Posterior vena cava (tissue), 2 donors: ENCODE measurements at regions not wholly inside any gene's neighbourhood (a gene's known extent, or its start where the extent isn't known, plus 50 kb on each side); places are given as distances from the start of the nearest gene placed in this dataset.

Experiments used
- DNase-seq: peaks from one replicate; pipeline ENCODE4 v3.0.0-alpha.2; 2020; ENCODE audit warnings: low spot score
- intact Hi-C, 2 donors: fragments of 100-400 bp; cut with DNase I; formaldehyde crosslinking; loops; one replicate each; pipeline versions ENCODE4 v1.14.1 to v1.14.2; 2022 to 2023
- donor health status: DM: yes; HTN: yes; CAD: no.
- donor health status: DM: yes; HTN: yes; CAD: no.

DNA sequence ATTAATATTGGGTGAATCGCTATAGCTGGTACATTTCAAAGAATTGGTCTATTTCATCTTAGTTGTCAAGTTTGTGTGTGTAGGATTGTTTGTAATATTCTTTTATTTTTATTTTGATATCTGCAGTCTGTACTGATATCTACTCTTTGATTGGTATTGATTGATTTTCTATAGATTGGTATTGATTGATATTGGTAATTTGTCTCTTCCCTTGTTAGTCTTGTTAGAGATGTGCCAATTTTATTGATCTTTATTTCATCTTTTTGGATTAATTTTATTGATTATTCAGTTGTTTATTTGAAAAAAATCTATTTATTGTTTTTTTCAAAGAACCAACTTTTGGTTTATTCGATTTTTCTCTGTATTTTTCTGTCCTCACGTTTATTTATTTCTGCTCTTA, 61.4 kb downstream of the TM2D3 start:
- no peak for DNase-seq
- intact Hi-C loops, result no loop called here

DNA sequence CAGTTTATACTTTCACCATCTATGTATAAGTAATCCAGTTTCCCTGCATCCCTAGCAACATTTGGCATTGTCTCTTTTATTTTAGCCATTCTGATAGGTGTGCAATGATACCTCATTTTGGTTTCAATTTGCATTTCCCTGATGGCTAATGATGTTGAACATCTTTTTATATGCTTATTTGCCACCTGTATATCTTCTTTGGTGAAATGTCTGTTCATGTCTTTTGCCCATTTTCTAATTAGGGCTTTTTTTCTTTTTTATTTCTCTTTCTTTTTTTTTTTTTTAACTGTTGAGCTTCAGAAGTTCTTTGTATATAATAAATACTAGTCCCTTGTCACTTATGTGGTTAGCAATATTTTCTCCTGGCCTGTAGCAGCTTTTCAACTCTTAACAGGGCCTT, 68.9 kb downstream of the TM2D3 start:
- DNase-seq, result no peak
- intact Hi-C loops, result no loop called here

DNA sequence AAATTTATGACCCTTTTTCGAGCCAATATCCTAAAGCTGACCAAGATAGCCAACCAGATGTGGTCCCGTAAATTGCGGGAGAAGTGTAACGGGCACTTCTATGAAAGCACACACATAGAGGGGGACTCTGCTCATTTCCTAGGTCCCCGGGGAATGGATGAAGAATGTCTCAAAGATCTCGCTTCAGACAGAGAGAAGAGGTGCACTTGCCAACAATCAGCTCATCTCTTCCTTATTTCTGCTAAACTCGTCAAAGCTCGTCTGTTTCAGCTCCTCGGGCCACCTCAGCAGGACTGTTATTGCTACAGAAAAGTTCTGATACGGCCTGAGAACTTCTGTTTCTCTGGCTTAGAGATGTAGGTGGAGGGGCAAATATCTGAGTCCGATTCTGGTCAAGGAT, 71.8 kb downstream of the TM2D3 start:
- intact Hi-C loops, result no loop called here
- DNase-seq, result no peak

DNA sequence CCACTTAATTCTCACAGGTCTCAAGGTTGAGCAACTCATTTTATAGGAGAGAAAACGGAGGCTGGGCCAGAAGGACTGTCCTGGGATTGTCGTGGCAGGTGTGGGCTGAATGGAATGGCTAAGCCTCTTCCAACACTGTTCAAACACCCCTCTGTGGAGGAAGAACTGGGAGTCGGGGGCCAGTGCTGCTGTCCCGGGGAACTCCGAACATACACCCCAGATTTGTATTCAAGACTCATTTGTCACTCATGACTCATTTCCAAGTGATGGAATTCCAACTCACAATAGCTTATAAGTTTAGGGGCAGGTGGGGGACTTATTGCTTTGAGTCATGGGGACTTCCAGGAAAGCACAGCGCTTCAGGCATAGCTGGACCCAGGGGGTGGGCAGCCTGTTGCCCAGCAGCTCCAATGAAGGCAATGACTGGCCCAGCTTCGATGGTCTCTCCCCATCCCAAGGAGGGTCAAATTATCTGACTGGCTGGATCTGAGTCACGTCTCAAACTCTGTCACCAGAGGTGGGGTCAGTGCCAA, 72.5 kb downstream of the TM2D3 start:
- no peak for DNase-seq
- intact Hi-C loops, result no loop called here

DNA sequence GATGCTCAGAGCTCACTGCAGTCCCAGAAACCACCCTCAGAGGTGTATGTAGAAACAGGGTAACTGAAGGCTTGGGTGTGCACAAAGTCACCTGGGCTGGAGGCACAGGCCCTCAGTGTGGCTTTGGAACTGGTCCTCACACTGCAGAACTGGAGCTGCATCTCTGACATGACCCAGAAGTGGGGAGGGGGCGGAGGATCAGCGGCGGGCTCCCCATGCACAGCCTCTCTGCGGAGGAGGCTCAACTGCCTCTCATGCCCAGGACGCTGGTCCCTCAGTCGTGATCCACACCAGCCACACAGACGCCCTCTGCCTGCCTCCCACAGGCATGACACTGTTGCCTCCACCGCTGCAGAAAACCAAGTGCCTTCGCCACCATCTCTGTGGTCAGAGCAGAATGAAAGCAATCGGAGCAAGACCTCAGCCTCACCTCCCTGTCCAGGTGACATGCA, 73.7 kb downstream of the TM2D3 start:
- intact Hi-C loops, result no loop called here
- no peak for DNase-seq

DNA sequence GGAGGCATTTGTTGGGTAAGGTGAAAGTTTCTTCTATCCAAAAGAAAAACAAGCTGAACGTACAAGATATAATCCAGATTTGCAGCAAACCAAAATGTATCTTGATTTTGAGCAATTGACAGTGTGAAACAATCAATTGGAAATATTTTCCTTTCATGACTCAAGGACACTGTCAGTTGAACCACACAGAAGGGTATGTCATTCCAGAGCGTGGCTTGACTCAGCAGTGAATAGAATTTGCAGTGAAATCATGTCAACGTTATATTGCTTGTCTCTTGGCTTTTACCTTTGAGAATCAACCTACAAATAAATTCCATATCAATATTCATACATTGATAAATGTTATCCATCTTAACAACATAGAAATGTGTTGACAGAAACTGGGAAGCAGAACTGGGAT, 78.2 kb downstream of the TM2D3 start:
- no peak for DNase-seq
- intact Hi-C loops, result no loop called here

DNA sequence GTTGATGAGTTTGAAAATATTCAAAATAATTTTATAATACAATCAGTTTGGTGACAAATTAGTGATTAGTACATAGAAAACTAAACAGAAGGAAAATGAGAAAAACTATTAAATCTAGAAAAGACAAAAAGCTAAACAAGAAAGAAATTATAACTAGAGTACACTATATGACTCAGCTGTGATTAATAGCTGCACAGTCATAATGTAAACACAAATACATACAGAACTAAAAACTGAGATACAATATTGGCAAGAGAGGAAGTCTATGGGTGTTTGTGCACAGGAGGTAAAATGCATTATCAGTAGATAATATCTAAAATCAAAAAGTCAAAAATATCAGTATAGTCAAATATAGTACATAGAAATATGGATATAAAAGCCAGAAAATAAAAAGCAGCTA, 80.7 kb upstream of the PCSK6 start:
- no peak for DNase-seq
- intact Hi-C loops, result no loop called here

DNA sequence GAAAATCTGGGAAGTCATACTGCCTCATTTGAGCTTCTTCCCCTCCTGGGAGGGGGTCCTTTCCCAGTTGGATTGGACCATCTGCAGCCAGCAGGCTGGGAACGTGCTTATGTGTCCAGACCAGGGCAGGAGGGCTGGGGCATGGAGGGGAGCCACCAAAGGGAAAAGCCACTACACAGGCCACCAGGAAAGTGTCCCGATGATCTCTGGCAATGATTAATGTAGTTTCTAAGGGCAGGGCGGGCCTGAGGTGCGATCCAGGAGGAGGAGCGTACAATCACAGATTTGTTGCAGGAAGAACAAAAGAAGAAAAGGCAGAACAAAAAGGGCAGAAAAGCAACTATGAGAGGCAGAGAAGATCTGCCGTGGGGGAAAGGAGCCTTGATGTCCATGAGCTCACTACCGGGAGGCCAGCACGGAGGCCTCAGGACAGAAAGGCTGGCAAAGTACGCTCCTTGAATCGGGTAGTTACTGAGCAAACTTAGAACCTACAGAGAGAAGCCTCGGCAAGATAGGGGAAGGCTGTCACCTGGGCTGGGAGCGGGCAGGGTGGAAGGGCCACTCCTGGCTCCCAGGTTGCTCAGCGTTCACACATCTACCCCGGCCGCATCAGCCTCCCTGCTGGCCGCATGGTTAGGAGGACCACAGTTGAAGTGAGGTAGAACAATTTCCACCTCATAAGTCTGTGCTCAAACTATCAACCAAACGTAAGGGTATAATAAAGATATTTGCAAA, 79.5 kb upstream of the PCSK6 start:
- no peak for DNase-seq
- intact Hi-C loops, result no loop called here

DNA sequence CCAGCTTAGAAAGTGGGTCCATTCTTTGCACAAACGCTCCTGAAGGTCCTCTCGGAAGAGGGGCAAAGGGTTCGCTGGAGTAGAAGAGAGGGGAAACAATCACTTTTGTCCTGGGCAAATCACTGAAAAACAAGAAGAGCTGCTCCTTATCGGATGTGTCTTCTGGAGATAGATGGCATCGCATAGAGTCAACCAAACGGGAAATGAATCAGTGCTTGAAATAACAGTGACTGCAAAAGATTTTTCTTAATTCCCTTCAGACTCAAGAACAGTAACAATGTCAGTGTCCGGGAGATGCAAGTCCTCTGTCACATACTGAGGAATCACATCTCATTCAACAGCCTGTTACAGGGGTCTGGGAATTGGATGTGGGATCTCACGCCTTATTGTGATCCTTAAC, 78.8 kb upstream of the PCSK6 start:
- intact Hi-C loops, result no loop called here
- DNase-seq, result no peak

DNA sequence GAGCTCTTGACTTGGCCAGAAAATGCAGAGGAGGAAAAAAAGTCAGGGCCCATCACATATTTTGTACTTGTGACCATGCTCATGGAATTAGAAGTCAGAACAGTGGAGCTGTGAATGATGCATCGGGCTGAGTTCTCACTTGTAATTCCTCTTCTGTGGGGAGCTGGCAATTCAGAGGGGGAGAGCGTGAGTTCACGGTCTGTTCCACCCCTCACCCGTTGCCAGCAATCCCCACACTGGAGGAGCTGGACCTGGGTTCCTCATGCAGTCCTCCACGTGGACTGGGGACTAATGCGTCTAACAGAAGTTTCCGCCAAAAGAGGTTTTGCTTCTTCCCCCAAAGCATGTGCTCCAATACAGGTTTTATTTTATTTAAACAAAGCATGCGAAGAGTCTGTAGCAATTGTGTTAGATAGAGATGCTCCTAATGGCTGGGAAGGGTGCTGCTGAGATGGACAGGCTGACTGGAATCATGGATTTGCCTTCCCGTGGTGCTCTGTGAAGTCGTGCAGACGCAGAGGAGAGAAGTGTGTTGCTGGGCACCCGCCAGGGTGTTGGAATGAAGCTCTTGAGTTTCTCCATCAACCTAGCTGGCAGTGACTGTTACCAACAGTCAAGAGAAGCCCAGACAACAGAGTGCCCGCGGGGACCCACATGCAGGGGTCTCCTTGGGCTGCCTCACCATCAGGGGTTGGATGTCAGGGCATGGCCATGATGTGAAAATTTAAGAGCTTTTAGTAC, 77.4 kb upstream of the PCSK6 start:
- intact Hi-C loops, result no loop called here
- no peak for DNase-seq

DNA sequence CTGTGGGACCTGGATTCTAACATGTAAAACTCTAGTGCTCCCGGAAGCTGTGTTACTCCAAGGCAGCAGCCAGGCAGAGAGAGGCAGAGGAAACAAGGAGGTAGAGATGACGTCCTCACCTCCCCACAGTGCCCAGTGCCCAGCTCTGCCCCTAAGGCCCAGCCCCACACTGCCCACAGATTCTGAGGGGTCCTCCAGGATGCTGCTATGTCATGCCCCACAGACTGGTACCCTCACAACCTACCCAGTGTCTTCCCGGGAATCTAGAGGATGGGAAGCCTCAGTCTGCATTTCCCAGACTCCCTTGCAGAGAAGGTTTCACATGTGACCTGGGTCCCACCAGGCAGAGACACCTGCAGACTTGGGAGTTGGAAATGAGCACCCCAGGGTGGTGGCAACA, 75.9 kb upstream of the PCSK6 start:
- intact Hi-C loops, result no loop called here
- no peak for DNase-seq

DNA sequence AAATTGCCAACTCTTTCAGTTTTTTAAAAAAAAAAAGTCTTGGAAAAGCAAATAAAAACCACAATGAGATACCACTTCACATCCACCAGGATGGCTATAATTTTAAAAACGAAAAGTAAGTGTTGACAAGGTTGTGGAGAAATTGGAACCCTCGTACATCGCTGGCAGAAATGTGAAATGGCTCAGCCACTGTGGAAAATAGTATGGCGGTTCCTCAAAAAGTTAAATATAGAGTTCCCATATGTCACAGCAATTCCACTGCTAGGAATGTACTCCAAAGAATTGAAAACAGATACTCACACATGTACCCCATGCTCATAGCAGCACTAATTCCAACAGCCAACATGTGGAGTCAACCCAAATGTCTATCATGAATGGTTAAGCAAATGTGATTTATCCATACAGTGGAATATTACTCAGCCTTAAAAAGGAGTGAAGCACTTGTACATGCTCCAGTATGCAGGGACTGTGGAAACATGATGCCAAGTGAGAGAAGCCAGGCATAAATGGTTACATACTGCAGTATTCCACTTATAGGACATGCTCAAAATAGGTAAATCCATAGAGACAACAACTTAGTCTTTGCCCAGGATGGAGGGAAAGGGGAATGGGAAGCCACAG, 73.8 kb upstream of the PCSK6 start:
- no peak for DNase-seq
- intact Hi-C loops, result no loop called here

DNA sequence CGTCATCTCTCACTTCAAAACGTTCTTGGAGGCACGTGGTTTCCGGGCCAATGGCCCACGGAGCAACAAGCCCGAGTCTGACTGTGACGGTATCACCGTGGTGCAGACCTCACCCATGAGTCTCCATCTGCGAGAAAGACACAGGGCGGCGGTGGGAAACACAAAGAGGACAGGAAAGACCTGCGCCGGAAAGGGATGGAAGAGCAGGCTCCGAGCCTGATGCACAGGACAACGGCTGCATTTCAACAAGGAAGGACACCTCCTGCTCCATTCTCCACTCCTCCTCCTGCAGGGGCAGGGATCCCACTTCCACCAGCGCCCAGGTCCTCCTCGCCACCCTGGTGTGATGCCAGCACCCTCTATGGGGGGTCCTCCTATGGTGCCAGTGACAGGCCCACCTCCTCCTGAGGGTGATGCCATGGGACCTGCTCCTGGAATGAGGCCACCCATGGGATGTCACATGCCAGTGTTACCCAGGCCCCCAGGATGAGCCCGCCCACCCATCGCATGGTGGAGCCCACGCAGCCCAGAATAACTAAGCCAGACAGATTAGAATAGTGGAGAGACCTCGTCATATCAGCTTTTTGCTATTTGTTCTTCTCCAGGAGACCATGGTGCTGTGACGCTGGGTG, 73.0 kb upstream of the PCSK6 start:
- intact Hi-C loops, result no loop called here
- DNase-seq, result no peak

DNA sequence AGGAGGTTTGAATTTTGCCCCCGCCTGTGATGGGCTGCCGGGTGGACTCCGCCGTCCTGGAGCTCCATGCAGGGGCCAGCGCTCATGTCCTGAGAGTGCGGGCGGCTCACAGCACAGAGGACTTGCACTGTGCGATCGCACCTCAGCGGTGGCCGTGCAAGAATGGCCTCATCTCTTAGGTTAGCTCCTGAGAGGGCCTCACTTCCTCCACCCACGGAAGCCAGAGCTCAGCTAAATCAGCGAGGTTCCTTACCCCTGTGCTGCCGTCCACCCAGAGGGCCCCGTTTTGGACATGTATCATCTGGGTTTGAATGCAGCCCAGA, 72.0 kb upstream of the PCSK6 start:
- no peak for DNase-seq
- intact Hi-C loops, result no loop called here

DNA sequence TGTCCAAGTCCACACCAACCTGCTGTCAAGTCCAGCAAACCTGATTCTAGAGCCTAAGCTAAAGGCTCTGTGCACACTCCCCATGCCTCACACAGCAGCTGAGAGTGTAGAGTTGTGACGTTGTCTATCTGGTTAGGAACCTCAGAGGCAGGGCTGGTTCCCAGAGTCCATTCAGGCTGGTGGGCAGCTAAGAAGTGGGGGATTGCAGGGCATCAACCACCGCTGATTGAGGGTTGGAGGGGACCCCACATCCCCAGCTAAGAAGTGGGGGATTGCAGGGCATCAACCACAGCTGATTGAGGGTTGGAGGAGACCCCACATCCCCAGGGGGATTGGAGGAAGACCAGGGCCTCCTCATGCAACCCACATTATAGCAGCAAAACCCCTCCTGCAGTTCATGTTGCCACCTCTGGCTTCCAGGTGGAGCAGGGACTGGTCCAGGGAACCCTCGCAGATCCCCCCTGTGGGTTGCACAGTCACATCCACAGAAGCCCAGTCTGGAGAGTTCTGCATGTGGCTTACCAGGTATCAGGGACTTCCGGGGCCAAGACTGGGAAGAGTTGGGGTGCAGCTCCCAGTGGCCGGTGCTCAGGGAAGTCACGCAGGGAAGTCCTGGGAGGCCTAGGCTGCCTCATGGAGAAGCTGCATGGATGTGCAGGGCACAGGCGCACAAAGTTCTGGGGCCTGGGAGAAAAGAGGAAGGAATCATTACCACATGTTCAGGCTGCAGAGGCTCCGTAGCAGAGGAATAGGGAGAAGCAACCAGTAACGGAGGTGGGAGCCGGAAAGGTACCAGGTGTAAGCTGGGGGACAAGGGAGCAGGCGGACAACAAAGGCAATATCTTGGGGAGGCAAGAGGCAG, 71.4 kb upstream of the PCSK6 start:
- DNase-seq, result no peak
- intact Hi-C loops, result no loop called here

DNA sequence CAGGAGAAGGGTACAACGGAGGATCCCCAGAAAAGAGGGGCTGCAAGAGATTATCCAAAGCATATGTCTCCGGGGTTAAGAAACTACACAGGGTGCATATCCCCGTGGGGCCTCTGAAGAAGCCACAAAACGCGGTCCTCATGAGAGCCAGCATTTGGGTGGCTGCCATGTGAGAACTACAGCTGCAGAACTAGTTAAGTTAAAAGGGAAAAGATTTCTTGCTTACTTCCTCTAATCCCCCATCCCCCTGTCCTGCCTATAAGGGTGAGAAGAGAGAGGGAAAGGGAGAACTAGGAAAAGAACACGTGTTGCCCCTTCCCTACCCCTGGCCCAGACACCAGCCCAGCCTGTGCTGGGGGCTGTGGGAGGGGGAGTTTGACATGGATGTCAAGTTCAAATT, 70.4 kb upstream of the PCSK6 start:
- no peak for DNase-seq
- intact Hi-C loops, result no loop called here

DNA sequence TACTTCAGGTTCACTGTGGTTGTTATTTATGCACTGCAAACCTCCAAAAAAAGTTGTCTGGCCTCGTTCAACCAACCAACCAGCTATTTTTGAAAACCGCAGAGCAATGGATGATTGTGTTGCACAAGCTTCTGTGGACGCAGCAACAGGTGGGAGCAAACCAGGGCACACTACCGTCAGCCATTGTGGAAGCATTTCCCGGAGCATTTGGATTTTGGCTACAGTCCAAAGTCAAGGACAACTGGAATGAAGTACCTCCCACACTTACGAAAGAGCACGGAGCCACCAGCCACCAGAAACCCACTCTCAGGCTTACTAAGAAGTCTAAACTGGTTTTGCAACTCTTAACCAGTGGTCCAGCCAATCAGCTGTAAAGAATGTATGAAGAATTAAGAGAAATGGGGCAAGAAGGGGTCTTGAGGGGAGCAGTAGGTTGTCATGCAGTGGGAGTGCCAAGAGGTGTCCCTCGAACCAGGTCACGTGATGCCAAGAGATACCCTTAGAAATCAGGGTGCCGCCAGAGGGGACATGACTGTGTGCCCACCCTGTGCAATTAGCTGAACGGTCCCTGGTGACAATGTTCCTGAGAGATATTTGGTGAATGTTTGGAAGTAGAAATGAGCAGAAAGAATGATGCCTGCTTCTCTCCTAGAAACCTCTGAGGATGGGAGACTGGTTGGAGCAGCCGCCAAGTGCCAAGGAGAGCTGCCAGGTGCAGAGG, 68.9 kb upstream of the PCSK6 start:
- intact Hi-C loops, result no loop called here
- DNase-seq, result no peak

DNA sequence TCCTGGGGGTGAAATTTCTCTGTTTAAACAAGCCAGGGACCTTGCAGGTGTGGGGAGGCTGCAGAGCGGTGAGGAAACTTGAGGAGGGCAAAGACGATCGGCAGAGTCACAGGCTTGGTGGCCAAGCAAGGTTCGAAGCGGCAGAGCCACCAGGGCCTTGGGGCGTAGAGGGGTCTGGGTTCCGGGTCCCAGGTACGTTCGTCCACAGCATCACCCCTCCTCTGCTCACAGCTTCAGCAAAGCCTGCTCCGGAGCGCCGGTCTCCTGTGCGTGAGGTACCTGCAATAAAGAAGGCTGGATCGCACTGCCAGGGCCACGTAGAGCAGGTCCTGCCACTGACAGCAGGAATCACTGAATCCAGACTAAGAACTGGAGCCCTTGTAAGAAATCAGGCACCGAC, 66.8 kb upstream of the PCSK6 start:
- DNase-seq, result no peak
- intact Hi-C loops, result no loop called here
